Cardiac fibroblast (primary cell): ENCODE measurements at regions not wholly inside any gene's neighbourhood (a gene's known extent, or its start where the extent isn't known, plus 50 kb on each side); places are given as distances from the start of the nearest gene placed in this dataset.

Experiments
- DNase-seq, 2 donors: peaks; one replicate each; pipeline versions ENCODE4 v3.0.0 to v3.0.0-alpha.2; 2010; ENCODE audit warnings: low read depth in 2 of 2
- H3K4me3 ChIP-seq, 2 donors: replicated peaks in 1 of 2; 1 replicate in 1 of 2; 2 replicates in 1 of 2; pipeline ENCODE4 v1.5.1; 2011; ENCODE audit warnings: low read depth in 2 of 2, low read length in 2 of 2, mild to moderate bottlenecking in 2 of 2, moderate library complexity in 1 of 2
- CTCF ChIP-seq: IDR thresholded peaks from one replicate; pipeline ENCODE4 v1.5.1; 2011; ENCODE audit warnings: low read depth, mild to moderate bottlenecking, low read length, inconsistent platforms

GRCh38 chr7:106166651-106167342, 54.7 kb upstream of the SYPL1 start:
- TF ChIP-seq CTCF = peak; percentile 74
- no peak overlapping the region for H3K4me3 ChIP-seq
- peak; percentile 91 to 93 for DNase-seq

GRCh38 chr7:106165337-106165736, 53.2 kb upstream of the SYPL1 start:
- DNase-seq = peak; percentile 74 to 93
- no peak for TF ChIP-seq CTCF
- no peak overlapping the region for H3K4me3 ChIP-seq

GRCh38 chr7:106163257-106163656, 51.1 kb upstream of the SYPL1 start:
- no peak for DNase-seq
- TF ChIP-seq CTCF = no peak
- no peak overlapping the region for H3K4me3 ChIP-seq
